Bone marrow (tissue), 2 donors: ENCODE measurements at regions not wholly inside any gene's neighbourhood (a gene's known extent, or its start where the extent isn't known, plus 50 kb on each side); places are given as distances from the start of the nearest gene placed in this dataset.
"Not testable (repeated sequence)": the region's sequence is repeated elsewhere in the genome, so short reads cannot be mapped to it uniquely, and the experiment has no call there.

Experiments used
- DNase-seq, 2 donors: peaks; one replicate each; lab custom pipeline; 2025; lab: John Stamatoyannopoulos, UW

DNA sequence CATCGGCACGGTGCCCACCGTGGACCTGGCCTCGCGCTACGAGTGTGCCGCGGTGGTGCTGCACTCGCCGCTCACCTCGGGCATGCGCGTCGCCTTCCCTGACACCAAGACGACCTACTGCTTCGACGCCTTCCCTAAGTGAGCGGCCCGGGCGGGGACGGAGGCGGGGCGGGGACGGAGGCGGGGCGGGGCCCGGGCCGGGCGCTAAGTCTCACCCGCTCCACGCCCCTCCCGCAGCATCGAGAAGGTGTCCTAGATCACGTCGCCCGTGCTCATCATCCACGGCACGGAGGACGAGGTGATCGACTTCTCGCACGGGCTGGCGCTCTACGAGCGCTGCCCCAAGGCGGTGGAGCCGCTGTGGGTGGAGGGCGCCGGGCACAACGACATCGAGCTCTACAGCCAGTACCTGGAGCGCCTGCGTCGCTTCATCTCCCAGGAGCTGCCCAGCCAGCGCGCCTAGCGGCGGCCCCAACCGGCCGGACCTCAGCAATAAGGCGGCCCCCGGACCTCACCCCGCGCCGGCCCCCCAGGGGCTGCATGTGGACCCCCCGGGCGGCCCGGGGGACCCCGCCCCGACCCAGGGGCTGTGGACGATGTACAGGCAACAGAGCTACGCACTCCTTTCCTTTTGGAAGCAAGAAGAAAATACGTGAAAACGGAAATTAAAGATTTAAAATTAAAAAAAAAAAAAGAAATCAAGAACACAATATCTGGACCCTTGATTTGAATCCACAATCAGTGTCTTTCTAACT lies 198.8 kb downstream of the USP22 start:
- DNase-seq, result peak in 1 of 2 donors; percentile 11

DNA sequence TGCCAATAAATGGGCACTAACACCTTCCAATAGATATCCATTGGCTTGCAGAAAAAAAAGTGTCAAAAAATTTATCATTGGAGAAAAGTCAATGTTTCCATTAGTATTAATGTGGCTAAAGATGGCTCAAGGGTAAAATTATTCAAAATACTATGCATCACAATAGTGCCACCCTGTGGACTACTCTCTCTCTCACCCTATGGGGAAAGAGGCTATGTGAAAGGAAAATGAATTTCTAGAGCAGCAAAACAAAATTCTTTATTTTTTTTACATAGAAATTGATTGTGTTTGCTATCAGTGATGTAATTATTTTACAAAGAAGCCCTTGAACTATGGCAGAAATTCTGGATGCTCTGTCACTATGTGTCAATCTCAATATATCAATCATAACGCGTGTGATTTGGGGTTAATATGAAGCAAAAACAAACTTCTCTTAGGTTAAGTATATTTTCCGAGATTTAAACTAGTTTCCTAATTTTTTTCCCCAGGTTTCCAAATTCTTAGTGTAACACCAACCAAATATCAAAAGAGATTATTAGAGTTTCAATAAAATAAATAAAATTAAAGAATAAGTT lies 193.9 kb downstream of the USP22 start:
- not testable (repeated sequence) for DNase-seq

DNA sequence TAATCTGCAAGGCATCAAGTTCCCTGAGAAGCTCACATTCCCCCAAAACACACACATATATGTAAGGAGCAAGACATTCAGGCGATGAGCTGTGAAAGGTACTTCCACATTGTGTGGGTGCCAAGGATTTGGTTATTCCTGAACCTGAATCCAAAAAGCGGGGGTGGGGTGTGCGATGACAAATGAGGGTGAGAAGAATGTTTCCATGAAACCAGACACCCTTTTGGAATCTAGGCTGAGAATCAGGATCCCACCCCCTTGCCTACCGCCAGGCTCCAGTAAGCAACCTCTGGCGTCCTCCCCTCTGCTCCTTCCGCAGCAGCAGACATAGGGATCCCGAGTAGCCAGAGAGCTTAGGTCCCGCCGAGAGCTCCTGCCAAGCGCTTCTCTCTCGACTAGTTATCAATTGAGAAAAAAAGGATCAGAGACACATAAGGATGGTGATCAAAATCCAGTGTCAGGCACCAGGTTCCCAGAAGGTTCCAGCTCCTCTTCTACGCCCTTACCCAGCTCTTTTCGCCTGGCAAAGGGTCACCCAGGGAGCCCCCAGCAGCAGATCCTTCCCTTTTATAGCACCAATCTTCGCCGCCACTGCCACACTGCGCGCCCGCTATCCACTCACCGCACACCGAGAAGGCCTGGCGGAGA lies 191.1 kb downstream of the USP22 start:
- DNase-seq, result not testable (repeated sequence)

DNA sequence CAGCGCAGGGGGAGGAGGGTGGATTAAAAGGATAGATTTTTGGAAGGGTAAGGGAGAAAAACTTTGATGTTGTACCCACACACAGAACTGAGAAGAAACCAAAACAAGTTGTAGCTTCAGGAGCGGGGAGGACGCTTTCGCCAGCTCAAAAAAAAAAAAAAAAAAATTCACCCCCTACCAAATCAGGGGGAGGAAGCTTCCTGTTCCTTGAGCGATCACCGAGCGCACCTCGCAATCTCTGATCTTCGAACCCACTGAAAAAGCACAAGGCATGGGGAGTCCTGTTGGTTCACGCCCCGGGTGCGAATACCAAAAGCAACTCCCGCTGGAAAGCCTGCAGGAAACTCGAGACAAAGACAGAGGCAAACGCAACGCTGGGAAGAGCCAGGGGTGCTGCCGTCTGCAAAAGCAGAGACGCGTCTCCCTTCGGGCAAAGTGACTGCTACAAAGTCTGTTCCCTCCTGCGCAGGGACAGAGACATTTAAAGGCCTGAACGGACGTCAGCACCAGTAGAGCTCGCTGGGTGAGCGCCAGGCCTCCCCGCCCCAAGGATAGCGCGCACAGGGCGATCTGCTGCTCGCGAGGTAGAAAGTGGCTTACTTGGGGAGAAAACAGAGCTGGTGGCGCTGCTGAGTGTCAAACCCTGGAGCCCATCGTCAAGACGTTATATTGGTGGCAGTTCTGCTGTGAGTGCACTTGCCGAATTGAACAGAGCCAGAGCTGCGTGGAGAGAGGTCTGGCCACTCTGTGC lies 190.4 kb downstream of the USP22 start:
- DNase-seq, result no peak

DNA sequence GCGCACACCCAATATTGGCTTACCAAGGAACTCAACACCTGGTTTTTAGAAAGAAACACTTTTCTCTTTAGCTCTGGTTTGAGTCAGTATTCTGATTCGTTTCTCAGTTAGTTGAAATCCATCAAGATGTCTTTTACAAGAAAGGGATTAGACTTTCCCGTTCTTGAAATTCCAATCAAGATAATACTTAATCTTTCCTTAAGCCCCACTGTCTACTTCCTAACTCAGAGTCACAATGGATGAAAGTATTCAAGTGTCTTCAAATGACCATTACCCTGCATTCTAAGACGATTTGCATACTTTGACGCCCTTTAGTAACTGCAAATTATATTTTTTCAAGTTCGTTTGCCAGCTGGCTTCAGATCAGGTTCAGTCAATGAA lies 189.8 kb downstream of the USP22 start:
- no peak for DNase-seq

DNA sequence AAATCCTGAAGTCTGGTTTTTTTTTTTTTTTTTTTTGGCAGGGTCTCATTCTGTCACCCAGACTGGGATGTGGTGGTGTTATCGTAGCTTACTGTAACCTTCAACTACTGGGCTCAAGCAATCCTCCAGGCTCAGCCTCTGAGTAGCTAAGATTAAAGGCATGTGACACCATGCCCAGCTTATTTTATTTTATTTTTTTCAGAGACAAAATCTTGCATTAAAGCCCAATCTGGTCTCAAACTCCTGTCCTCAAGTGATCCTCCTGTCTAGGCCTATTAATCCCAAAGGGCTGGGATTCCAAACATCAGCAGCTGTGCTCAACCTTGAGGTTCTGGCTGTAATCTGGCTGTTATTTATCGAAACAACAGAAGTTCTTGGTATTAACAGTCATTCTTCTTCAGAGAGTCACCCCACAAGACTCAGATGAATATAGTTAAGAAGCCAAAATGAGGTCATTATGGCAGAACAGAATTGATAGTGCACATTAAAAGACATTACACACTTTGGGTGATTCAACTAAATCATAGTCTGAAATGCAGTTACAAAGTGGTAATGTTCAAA lies 186.8 kb downstream of the USP22 start:
- DNase-seq, result not testable (repeated sequence)

DNA sequence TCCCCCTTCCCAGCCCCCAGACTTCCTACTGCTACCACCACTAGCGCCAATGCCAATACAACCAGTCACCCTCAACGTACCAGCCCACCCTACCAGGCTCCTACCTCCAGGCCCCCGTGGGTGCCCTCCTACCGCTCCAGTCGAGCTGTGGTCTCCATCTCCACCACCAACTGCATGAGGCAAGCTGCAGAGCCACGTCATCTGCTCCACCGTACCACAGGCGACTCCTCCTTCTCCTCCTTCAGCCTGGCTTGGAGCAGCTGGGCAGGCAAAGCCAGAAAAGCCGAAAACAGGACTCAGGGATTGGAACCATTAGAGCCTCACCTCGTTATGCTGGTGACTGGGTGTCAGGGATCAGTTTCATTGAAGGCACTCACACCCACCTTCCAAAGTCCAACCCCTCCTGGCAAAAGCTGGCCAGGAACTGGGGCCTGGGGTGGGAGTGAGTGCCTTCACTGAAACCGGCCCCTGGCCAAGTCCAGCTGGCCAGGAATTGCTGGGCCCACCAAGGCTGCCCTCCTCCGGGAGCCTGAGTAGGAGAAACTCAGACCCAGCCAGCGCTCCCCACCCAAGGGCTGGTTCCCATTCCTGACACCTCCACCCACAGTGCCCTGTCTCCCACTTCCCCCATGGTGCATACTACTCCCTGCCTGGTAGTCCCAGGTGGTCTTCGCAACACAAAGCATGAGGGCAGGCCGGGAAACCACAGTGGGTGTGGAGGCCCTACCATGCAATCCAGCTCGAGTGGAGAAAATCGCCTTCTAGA lies 176.2 kb downstream of the USP22 start:
- DNase-seq, result not testable (repeated sequence)

DNA sequence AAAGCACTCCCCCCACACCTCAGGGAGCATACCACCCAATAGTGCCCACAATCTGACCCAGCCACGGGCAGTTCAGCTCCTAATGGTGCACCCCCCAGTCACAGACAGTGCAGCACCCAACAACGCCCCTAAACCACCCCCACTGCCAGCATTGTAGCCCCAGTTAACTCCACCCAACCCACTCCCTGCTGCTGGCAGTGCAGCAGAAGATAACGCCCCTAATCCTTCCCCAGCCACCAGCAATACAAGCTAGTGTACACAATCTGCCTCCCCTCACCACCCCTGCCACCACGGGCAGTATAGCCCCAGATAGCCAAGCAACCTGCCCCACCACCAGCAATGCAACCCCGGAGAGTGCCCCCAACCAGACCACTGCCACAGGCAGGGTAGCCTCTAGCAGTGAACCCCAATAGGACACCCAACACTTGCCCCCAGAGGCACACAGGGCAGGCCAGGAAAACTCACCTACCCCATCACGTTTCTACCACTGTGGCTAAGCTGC lies 175.3 kb downstream of the USP22 start:
- DNase-seq, result not testable (repeated sequence)

DNA sequence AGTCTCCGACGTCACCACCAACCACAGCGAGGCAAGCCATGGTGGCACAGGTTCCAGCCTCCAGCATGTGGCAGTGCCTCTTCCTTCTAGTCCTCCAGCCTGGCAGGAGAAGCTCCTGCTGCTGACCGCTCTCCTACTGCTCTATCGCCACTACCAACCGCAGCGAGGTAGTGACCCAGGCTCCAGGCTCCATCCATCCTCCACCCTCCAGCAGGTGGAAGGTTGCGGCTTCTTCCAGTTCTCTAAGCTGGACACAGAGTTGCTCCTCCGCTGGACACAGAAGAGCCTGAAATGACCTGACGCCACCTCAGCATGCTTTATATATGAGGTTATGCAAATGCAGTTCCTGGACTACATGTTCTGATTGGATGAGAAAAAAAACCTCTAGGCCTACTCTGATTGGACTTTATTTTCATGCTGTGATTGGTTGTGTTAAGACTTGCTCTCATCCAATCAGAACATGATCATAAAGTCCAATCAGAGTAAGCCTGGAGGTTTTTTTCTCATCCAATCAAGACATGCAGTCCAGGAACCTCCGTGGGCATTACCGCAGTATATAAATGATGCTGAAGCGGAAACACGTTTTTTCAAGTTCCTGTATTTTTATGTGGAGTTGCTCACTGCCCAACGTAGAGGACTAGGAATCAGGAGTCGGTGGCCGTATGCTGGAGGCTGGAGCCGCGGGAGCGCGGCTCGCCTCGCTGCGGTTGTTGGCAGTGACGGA lies 174.7 kb downstream of the USP22 start:
- not testable (repeated sequence) for DNase-seq

DNA sequence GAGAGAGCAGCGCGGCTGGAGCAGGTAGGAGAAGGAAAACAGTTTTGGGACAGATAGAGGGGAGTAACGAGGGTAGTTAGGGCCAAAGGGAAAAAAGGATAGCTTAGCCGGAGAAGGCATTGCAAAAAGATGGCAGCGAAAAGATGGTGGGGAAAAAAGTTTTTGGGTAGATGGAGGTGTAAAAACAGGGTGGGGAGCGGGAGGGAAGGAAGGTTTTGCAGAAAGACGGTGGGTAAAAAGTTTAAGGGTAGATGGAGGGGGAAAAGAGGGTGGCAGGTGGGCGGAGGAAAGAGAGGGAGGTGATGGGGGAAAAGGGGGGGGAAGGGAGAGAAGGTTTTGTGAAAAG lies 174.2 kb downstream of the USP22 start:
- not testable (repeated sequence) for DNase-seq

DNA sequence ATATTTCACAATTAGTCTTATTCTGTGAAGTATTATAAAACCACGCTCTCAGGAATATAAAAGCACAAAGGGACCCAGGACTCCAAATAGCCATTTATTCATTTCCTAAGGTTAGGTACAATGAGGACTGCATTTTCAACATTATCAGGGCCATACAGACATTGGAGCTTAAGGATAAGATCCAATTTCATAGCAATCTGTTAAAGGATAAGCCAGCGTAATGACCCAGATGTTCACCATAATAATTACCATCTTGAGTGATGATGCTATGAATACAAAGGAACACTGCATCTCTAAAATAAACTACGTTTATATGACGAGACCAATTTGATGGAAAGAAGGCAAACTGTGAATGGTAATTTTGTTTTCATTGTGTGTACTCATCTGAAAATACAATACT lies 169.6 kb downstream of the USP22 start:
- DNase-seq, result not testable (repeated sequence)

DNA sequence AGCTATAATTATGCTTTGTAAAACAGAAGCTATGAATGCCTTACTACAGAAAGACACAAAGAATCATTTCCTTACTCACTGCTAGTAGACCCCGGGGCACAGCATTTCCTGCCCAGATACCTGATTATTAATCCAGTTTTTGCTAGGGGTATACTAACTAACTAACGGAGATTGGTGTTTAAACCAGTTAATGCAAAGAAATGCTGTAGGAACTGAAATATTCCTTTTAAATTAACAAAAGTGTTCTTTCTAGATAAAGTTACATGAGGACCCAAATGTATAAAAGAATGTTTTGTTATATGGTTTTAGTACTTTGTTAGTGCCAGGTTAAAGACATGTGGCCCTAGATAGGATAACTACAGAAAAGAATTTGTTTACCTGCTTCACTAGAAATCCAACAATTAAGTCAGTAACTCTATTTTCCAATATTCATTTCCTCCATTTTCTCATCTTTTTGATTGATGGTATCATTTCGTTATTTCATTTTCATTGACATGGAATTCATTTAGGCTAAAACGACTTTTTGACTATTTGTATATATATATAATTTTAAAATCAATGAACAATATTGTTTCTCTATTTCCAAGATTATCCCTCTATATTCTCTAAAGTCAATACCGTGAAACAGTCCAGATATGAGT lies 169.0 kb downstream of the USP22 start:
- DNase-seq, result not testable (repeated sequence)

DNA sequence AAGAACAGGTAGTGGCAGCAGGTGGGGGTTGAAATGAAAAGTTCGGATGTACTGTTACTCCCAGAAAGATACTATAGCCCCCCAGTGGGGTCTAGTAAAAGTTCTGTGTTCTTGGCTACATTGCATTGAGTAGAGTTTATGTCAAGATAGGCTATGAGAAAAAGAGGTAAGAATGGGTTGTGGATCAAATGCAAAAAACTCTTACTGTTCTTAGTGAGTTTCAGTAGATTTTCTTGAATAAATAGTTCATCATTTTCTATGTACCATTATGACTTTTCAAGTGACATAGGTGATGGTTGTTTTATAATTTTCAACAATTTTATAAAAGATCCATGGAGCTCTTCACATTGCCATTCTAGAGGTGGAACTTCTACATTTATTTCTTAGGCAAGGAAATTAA lies 165.4 kb downstream of the USP22 start:
- DNase-seq, result not testable (repeated sequence)

DNA sequence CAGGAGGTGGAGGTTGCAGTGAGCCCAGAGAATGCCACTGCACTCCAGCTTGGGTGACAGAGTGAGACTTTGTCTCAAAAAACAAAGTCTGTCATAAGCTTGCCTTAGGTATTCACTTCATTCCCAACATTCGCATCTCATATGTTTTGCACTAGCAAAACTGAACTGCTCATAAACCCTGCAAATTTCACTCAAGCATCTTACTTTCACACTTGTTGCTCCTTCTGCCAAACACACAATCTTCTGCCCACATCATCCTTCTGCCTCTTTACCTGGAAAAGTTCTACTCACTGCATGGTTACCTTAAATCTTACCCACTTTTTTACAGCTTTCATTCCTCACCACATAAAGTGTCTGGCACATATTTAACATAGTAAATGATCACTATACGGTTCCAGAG lies 152.5 kb downstream of the USP22 start:
- DNase-seq, result no peak

DNA sequence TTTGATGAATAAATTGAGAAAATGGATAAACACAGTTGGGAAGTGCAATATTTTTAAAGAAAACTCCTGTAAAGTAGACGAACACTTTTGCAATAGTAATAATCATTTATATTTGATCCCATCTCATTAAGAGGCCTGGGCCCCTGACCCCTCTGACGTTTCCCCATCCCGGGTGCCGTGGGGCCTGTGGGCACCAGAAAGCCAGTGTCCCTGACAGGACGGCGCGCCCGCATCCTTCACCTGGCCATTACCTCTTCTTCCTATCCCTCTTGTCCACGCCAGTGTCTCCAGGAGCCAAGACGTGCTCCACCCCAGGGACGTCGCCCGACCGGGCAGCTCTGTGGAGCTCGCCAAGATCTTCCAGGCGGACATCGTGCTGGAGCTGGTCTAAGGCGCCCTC lies 147.4 kb downstream of the USP22 start:
- DNase-seq, result not testable (repeated sequence)

DNA sequence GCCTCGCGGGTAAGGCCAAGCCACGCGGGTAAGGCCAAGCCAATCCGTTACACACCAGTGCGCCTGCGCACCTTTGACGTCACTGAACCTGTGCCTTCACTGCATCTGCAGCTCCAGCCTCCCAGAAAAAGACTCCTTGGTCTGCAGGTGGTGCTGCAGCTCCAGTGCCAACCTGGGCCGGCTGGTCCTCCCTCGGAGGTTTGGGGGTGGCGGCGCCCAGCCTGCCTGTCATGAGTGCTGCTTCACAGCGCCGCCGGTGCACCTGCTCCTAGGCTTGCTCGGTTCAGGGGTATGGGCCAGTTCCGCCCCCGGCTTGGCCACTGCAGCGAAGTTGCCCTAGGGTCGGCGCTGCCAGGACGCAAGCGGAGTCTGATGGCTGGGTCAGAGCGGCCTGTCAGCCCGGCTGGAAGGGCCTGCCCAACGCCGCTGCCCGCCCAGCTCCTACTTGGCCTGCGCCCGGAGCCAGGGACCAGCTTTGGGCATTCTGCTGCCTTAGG lies 146.6 kb downstream of the USP22 start:
- no peak for DNase-seq

DNA sequence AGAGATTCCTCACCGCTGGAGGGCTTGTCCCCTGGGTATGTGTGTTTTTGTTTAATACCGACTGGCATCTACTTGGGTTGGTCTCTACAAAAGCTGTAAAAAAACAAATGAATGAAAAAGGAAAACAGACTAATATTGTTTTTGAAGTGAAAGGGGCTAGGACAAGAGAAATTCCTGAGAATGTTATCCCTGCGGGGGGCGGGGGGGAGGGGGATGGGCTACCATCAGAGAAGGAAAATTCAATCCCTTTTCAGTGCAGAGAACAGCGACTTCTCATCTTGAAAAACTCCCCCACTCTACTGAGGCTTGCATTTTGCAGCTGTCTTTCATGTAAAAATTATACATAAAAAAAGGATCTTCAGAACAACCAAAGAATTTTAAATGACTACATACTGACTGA lies 144.1 kb downstream of the USP22 start:
- not testable (repeated sequence) for DNase-seq

DNA sequence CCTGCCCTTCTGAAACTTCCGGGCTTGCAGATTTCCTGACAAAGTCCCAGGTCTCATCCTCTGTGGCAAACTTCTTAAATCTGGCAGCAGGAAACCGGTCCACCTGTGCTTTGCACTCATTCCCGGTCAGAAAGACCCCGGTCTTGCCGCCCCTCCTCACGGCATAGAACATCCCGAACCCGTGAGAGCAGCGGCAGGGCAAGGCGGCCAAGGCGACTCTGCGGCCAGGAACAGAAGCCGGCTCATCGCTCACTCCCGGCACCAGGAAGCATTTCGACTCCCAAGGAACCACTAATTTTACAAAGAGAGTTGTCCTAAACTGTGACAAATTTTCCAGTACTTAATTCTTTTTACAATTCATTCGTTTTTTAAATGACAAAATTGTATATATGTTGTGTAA lies 140.3 kb downstream of the USP22 start:
- DNase-seq, result not testable (repeated sequence)

DNA sequence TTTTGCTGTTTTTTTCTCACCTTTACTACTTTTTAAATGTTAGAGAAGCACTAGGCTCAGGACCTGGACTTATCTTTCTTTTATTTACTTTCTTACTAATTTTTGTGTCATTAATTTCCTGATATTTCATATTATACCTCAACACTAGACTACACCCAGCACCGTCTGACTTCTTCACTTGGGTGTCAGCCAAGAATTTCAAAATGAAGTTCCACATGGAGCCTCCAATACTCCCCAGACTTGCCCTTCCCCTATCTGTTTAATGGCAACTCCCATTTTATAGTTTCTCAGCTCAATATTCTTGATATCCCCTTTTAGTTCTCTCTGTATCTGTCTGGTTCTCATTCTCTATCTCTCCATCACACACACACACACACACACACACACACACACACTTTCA lies 139.3 kb downstream of the USP22 start:
- not testable (repeated sequence) for DNase-seq
